PC-3 (cell line): ENCODE measurements at regions not wholly inside any gene's neighbourhood (a gene's known extent, or its start where the extent isn't known, plus 50 kb on each side); places are given as distances from the start of the nearest gene placed in this dataset.

Source experiments
- ATAC-seq: fragments of 200-7000 bp; cut with Tn5 transposase; 2 replicates; pipeline ENCODE4 v1.9.1; 2020; ENCODE audit warnings: mild to moderate bottlenecking, moderate library complexity
- BruUV-seq: library from RNA; stranded (reverse); fragments of 400-500 nt; replicated peaks from 2 replicates; lab custom pipeline; 2021; lab: Mats Ljungman, UMichigan
- CTCF ChIA-PET: fragments of 300-600 bp; sonication (Branson Sonifier 250); formaldehyde crosslinking; loops from one replicate; lab custom pipeline; 2022; ENCODE audit warnings: antibody characterized with exemption; lab: Charles Lee
- POLR2A ChIA-PET: fragments of 300-600 bp; sonication (Branson Sonifier 250); formaldehyde crosslinking; loops from one replicate; lab custom pipeline; 2022; ENCODE audit warnings: antibody characterized with exemption; ENCODE audit not compliant: unreplicated experiment; lab: Charles Lee
- DNase-seq: peaks from one replicate; pipeline ENCODE4 v3.0.0-alpha.2; 2015
- H2AFZ ChIP-seq: fragments of 300-600 bp; sonication (generic); 2 replicates; pipeline ENCODE4 v1.6.0; 2016; ENCODE audit warnings: antibody characterized with exemption, low read length
- H3F3A ChIP-seq: fragments of 300-600 bp; sonication (generic); one replicate; pipeline ENCODE4 v1.6.0; 2017; ENCODE audit warnings: antibody characterized with exemption, low read length, control low read depth, mild to moderate bottlenecking; ENCODE audit not compliant: unreplicated experiment
- H3K27ac ChIP-seq: fragments of 300-600 bp; sonication (generic); 2 replicates; pipeline ENCODE4 v1.5.1; 2016; ENCODE audit warnings: mild to moderate bottlenecking, low read length
- H3K27me3 ChIP-seq: fragments of 300-600 bp; sonication (generic); 2 replicates; pipeline ENCODE4 v1.6.1; 2016; ENCODE audit warnings: low read length, mixed read lengths
- H3K36me3 ChIP-seq: fragments of 300-600 bp; sonication (generic); 2 replicates; pipeline ENCODE4 v1.6.1; 2016; ENCODE audit warnings: low read depth, mixed run types, low read length, mixed read lengths
- H3K4me1 ChIP-seq: fragments of 300-600 bp; sonication (generic); 2 replicates; pipeline ENCODE4 v1.5.1; 2016; ENCODE audit warnings: low read length; ENCODE audit not compliant: insufficient read depth
- H3K4me2 ChIP-seq: fragments of 300-600 bp; sonication (generic); 2 replicates; pipeline ENCODE4 v1.6.0; 2016; ENCODE audit warnings: low read length
- H3K4me3 ChIP-seq: fragments of 300-600 bp; sonication (generic); 2 replicates; pipeline ENCODE4 v1.5.1; 2016; ENCODE audit warnings: mild to moderate bottlenecking, low read length, mixed read lengths
- H3K79me2 ChIP-seq: fragments of 300-600 bp; sonication (generic); 2 replicates; pipeline ENCODE4 v1.6.1; 2017; ENCODE audit warnings: low read length, mixed read lengths
- H3K9ac ChIP-seq: fragments of 300-600 bp; sonication (generic); 2 replicates; pipeline ENCODE4 v1.6.0; 2016; ENCODE audit warnings: mild to moderate bottlenecking, low read length
- H3K9me2 ChIP-seq: fragments of 300-600 bp; sonication (generic); replicated peaks from 2 replicates; pipeline ENCODE4 v1.6.1; 2016; ENCODE audit warnings: mixed run types, low read length, mixed read lengths
- H3K9me3 ChIP-seq: fragments of 300-600 bp; sonication (generic); 2 replicates; pipeline ENCODE4 v1.6.1; 2016; ENCODE audit warnings: low read length, mixed read lengths
- H4K20me1 ChIP-seq: fragments of 300-600 bp; sonication (generic); 2 replicates; pipeline ENCODE4 v1.6.1; 2016; ENCODE audit warnings: low read length, mixed read lengths
- CTCF ChIP-seq: fragments of 300-600 bp; sonication (generic); conservative IDR thresholded peaks from 2 replicates; pipeline ENCODE4 v1.5.1; 2017; ENCODE audit warnings: antibody characterized with exemption, low read depth, mild to moderate bottlenecking, low read length
- EZH2 ChIP-seq: fragments of 300-600 bp; sonication (generic); IDR thresholded peaks from one replicate; pipeline ENCODE4 v1.6.1; 2017; ENCODE audit warnings: antibody characterized with exemption, mild to moderate bottlenecking, low read length; ENCODE audit not compliant: unreplicated experiment
- EZH2phosphoT487 ChIP-seq: fragments of 300-600 bp; sonication (generic); IDR thresholded peaks from 2 replicates; pipeline ENCODE4 v1.6.1; 2018; ENCODE audit warnings: mild to moderate bottlenecking, antibody characterized with exemption, low read length, borderline replicate concordance
- intact Hi-C: fragments of 100-400 bp; cut with micrococcal nuclease; formaldehyde crosslinking; loops from 2 replicates; pipeline ENCODE4 v1.9.0; 2023

- Histone ChIP-seq H3K27me3 (no peaks in the 10 kb centered on the region), H3K4me1 (peaks cover 3% of the 10 kb centered on the region), H3K79me2 (no peaks in the 10 kb centered on the region), H2AFZ (0 out of 2 replicates have a peak overlapping the region, but pooled peaks have one; percentile 30), H3K9ac (no peak overlapping the region), H4K20me1 (no peaks in the 10 kb centered on the region), H3K9me3 (no peaks in the 10 kb centered on the region), H3F3A (no peaks in the 10 kb centered on the region), H3K36me3 (no peaks in the 10 kb centered on the region), H3K9me2 (no peaks in the 10 kb centered on the region), H3K4me3 (no peak overlapping the region), H3K27ac (no peak overlapping the region), H3K4me2 (peak overlapping the region; percentile 55)
- ATAC-seq, result peak; percentile 88
- CTCF ChIA-PET, result no interaction called here
- TF ChIP-seq EZH2phosphoT487, result no peak
- TF ChIP-seq CTCF, result no peak
- no peak for TF ChIP-seq EZH2
- intact Hi-C loops, result no loop called here
- no TSS peak for BruUV-seq
- POLR2A ChIA-PET, result no interaction called here
- DNase-seq, result peak; percentile 58
Observed at GRCh38 chr21:27532076-27532475, 565.2 kb upstream of the ADAMTS5 start.

- intact Hi-C loops, result no loop called here
- H3K4me2 ChIP-seq, result no peak overlapping the region
- H3K27me3 ChIP-seq, result no peaks in the 10 kb centered on the region
- ChIA-PET CTCF (no interaction called here), POLR2A (no interaction called here)
- 0 out of 2 replicates have a peak, but pooled peaks cover 10% of the 10 kb centered on the region for H3K9me3 ChIP-seq
- H3K79me2 ChIP-seq, result no peaks in the 10 kb centered on the region
- H3K27ac ChIP-seq, result no peak overlapping the region
- TF ChIP-seq EZH2phosphoT487 (no peak), EZH2 (no peak), CTCF (no peak)
- no peak overlapping the region for H2AFZ ChIP-seq
- H3K9ac ChIP-seq, result no peak overlapping the region
- ATAC-seq (no peak), DNase-seq (no peak)
- peaks cover 3% of the 10 kb centered on the region for H3K4me1 ChIP-seq
- no TSS peak for BruUV-seq
- H4K20me1 ChIP-seq, result no peaks in the 10 kb centered on the region
- H3F3A ChIP-seq, result no peaks in the 10 kb centered on the region
- no peaks in the 10 kb centered on the region for H3K36me3 ChIP-seq
- no peaks in the 10 kb centered on the region for H3K9me2 ChIP-seq
- no peak overlapping the region for H3K4me3 ChIP-seq
Observed at GRCh38 chr21:27528697-27529096, 561.8 kb upstream of the ADAMTS5 start.

GRCh38 chr21:27526451-27526850 lies 559.6 kb upstream of the ADAMTS5 start:
- no peak overlapping the region for H3K27ac ChIP-seq
- no peaks in the 10 kb centered on the region for H3K4me1 ChIP-seq
- TF ChIP-seq CTCF (no peak), EZH2 (no peak)
- H3K9me2 ChIP-seq, result no peaks in the 10 kb centered on the region
- no peak overlapping the region for H3K4me2 ChIP-seq
- POLR2A ChIA-PET, result no interaction called here
- H3K36me3 ChIP-seq, result no peaks in the 10 kb centered on the region
- no peak overlapping the region for H2AFZ ChIP-seq
- H3F3A ChIP-seq, result no peaks in the 10 kb centered on the region
- no peak overlapping the region for H3K4me3 ChIP-seq
- ATAC-seq (no peak), DNase-seq (no peak)
- H3K27me3 ChIP-seq, result no peaks in the 10 kb centered on the region
- no peak overlapping the region for H3K9ac ChIP-seq
- H4K20me1 ChIP-seq, result no peaks in the 10 kb centered on the region
- CTCF ChIA-PET, result no interaction called here
- peaks cover 10% of the 10 kb centered on the region; the same call in 1 of the 2 replicates for H3K9me3 ChIP-seq
- no TSS peak for BruUV-seq
- intact Hi-C loops, result no loop called here
- no peaks in the 10 kb centered on the region for H3K79me2 ChIP-seq
